T-helper 2 cell (primary cell): ENCODE measurements at regions not wholly inside any gene's neighbourhood (a gene's known extent, or its start where the extent isn't known, plus 50 kb on each side); places are given as distances from the start of the nearest gene placed in this dataset.
"Not testable (repeated sequence)": the region's sequence is repeated elsewhere in the genome, so short reads cannot be mapped to it uniquely, and the experiment has no call there.

Experiments
- DNase-seq, 5 experiments: peaks; one replicate each; pipeline versions ENCODE4 v3.0.0 to v3.0.0-alpha.2; 2012 to 2022

DNA sequence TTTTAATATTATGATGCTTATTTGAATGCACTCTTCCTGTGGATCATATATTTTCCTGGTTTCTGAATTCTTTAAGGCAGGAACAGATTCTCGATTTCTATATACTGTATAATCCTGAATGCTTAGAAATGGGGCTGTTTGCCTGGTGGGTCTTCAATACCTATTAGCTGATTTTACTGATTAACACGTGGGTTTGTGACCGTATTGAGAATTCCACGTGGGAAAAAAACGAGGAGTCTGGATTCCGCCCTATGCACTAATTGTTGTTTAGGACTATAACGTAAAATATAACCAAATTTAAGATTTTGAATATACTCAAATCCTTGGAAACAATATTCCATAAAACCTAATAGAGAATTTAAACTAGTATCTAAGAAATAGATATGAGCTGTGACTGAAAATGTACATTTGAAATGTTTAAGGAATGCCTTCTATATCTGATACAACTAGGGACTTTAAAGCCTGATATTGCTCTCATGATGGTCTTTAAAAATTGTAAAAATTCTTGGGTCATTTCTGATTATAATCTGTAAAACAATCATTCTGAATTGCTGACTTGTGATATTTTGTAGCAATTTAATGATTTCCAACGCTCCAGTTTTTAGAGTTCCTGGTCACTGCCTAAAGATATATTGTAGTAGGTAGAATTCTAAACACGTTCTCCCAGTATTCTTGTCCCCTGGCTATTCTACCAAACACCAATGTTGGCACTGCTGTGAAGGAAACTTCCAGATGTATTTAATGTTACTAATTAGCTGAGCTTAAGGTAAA lies 93.6 kb upstream of the NOX3 start:
- DNase-seq = no peak

DNA sequence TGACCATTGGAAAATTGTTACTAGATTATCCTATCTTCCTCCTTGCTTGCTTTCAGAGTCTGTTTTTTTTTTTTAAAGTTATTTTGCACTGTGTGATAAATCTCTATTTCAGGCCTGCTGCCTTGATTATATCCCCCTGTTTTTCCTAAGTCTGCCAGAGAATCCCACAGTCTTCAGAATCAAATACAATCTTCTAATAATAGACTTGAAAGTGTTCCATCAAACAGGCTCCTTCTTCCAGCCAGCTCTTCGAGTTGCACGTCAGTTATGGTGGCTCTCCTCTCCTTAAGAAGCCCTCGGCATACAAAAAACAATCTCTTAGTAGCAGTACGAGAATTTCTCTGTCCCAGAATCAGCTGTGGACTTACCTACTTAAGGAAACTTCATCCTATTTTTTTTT lies 92.9 kb upstream of the NOX3 start:
- DNase-seq = no peak

DNA sequence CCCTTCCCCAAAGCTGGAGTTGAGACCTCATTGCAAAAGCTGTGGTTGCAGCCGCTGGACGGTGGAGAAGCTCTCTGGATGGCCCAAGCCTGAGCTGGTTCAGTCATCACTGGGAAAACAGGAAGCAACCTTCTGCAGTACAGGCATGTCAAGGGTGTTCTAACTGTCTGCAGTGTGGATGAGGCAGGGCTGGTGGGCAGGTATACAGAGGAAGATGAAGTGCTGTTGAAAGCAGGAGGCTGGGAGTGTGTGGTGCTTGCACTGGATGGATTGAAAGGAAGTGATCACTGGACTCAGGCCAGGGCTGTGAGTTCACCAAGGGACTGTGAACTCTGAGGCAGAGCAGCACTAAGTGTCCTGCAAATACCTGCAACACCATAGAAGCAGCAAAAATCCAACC lies 89.0 kb upstream of the NOX3 start:
- no peak for DNase-seq

DNA sequence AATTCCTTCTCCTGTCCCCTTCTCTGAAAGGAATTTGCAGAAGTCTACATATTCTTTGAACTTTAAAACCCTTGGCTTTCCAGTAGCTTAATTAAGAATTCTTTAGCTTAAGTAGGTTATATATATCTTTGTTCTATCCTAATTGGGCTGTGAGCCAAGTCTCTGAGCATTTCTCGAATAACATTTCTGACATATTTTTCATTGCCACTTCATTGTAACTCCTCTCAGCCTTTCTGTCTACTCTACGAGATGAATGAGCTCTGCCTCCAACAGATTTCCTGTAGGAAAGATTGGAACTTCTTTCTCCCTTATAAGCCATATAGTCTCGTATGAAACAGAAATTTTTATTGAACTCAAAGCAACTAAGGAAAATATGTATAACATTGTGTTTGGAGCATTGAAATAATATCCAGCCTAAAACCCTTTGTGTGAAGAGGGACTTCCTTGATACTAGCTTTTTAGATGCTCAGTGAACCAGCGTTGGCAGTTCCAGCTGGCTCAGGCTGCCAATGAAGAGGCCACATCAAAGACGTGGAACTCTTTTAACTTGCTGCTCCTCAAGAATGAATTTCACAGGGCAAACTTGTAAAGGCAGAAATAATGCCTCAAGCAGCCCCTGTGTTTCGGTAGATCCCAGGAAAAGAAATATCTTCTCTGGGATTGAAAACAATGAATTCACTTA lies 87.7 kb upstream of the NOX3 start:
- DNase-seq = no peak

DNA sequence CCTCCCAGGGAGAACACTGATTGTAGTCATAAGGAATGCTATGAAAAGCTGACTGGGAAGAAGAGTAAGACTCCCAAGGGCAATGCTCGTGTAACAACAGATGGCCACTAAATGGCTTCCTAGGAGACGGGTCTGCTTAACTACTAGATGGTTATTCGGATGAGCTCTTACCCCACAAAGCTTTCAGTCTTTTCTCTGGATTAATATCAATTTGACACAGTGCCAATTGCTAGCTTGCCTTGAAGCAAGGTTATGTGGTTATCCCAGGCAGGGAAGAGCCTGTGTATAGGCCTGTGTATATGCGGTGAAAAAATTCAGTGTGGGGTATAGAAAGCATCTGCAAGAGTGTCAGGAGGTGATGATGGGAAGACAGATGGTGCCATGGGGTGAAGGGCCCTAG lies 86.4 kb upstream of the NOX3 start:
- DNase-seq = no peak

DNA sequence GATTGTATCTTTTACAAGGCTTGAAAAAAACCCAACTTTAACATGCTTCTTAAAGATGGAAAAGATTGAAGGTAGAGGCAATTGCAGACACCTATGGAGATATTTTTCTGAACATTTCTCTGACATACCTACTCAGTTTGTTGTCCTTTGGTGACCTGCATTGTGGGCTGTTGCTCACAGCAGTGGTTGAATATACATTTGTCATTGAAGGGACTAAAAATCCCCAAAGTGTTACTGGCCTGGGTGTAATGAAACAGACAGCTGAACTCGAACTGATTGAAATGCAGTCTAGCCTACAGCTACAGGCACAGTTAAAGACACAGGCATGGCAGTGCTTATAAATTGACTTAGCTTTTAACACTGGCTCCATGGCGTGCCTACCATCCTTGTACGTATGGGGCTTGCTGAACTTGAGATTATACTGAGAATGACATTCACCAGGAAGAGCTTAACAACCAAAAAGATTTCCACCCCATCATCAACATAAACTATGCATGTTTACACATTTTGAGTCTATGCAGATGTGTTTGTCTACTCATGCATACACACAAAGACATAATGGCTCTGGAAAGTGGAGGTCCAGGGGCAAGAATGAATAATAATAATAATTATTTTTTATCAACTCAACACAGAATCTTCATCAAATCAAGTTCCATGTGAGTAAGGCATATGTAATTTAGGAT lies 83.2 kb upstream of the NOX3 start:
- DNase-seq = no peak

- no peak for DNase-seq
Observed at GRCh38 chr6:155534678-155535077, 79.0 kb upstream of the NOX3 start.

DNA sequence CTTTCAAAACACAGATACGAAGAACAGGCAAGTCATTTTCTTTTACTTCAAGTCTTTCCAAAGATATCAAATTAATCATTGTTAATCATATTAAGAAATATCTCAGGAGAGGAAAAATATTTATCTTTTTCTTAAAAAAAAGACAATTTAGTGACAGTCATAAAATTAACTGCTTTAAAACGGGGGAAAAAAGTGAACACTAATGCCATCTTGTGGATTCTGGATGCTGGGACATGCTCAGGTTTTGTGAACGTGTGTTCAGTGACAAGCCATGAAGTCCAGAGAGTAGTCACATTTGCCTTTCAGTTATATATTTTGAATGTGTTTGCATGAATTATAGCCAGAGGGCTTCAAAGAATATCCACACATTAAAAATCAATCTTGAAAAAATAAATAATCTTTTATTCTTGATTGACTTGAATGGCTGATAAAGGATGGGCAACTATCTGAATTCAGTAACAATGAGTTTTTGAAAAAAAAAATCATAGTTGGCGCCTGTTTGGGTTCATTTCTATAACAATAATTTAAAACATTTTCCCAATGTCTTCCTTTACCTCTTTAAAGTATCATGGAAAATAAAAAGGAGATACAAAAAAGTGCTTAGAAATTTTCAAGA lies 74.7 kb upstream of the NOX3 start:
- DNase-seq = peak in 1 of 5 experiments; percentile 26

GRCh38 chr6:155529814-155530213 lies 74.2 kb upstream of the NOX3 start:
- DNase-seq = not testable (repeated sequence)

DNA sequence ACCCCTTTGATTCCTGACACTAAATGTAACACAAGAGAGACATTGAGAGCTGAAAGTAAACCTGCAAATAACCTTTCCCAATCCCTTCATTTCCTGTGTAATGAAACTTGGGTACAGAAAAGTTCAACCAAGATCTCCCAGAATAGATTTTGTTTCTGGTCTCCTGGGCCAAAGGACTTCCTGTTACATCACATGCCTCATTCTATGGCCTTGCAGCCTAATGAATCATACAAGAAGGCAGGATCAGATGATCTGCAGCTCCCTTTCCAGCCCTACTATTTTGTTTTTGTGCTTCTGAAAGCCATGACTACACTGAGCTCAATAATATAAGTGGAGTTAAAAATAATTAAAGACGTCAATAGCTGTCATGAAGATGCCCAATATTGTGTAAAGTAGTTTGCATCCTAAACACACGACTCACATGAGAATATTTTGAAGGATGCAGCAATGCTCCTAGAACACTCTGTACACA lies 73.4 kb upstream of the NOX3 start:
- DNase-seq = no peak

DNA sequence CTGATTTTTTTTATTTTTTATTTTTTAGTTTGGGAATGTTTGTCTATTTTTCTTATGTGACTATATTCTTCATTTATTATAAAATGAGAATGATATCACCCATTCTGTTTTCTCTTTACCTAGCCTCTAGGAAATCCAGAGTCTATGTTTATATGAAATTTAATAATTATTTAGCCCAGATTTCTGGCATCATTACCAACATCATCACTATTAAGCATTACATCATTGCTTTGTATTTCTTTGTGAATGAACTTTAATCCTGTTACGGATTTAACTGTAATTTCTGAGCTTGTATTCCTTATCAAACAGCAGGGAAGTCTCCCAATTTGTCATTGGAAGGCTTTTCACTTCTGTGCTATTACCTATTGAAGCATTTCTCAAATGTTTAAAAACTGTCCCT lies 72.7 kb upstream of the NOX3 start:
- DNase-seq = no peak

- no peak for DNase-seq
Observed at GRCh38 chr6:155527443-155527842, 71.8 kb upstream of the NOX3 start.

GRCh38 chr6:155523821-155524651 lies 68.4 kb upstream of the NOX3 start:
- no peak for DNase-seq

DNA sequence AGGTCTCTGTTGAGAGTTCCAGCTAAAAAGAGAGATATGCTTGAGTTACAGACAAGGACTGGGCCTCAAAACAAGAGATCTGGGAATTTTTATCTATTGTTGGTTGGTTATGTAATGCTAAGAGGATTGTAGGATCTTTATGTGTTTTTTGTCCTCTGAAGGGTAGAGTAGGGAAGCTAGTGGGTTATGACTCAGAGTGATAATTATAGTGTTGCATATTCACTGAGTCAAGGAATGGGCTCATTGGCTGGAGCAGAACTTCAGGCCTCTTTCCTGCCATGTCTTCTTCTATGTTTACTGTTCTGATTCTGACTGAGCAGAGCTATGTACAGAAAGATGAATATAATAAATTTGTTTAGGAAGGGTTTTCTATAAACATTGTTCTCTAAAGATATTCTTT lies 66.1 kb upstream of the NOX3 start:
- no peak for DNase-seq

DNA sequence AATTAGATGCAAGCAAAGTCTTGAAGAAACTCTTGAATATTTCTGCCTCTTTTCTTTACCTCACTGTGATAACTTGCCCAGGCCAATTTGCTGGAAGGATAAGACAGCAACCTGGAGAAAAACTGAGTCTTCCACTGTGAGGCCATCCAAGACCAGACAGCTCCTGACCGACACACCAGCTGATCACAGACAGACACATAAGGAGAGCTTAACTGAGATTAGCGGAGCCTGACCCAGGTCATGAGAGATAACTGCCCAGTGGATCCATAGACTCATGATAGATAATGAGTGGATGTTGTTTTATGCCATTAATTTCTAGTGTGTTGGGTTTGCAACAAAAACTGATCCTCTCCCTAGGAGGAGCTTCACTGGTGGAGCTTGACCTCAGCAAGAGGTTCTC lies 64.4 kb upstream of the NOX3 start:
- DNase-seq = no peak

GRCh38 chr6:155519176-155519738 lies 63.6 kb upstream of the NOX3 start:
- no peak for DNase-seq

DNA sequence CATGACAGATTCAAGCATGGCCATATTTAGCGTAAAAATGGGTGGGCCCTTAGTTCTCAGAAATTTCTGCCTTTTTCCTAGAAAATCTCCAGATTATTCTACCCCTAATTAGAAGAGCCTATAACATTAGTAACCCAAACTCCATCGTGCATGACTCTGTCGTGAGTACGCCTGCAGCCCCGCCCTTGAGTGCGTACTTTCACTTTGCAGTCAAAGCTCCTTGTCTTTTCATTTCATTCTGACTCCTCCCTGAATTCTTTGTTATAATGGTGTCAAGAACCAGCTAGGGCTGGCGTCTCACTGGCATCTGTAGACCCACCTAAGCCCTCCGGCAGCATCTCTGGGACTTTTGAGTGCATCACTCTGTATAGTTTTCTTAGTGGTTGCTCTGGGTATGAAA lies 61.7 kb upstream of the NOX3 start:
- DNase-seq = no peak

GRCh38 chr6:155510879-155511278 lies 55.2 kb upstream of the NOX3 start:
- DNase-seq = no peak

GRCh38 chr6:155509743-155510475 lies 54.3 kb upstream of the NOX3 start:
- DNase-seq = no peak

DNA sequence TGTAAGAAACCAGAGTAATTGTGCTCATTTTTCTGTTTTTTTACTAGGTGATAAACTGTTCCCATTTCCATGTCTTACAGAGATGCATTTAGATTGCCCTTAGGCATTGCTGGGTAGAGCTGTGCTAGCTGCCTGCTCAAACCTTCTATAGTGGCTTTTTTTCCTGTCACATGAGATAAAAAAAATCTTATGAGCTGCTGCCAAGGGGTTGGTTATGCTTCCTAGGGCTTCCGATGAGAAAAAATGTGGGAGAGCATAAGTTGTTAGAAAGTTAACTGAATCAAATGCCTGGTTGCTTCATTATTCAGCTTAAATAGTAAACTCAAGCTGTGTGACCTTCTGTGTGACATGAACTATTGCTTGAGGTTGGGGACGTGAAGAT lies 50.0 kb upstream of the NOX3 start:
- no peak for DNase-seq
